Keratinocyte (primary cell): ENCODE measurements at regions not wholly inside any gene's neighbourhood (a gene's known extent, or its start where the extent isn't known, plus 50 kb on each side); places are given as distances from the start of the nearest gene placed in this dataset.

Experiments
- DNase-seq: peaks from one replicate; pipeline ENCODE4 v3.0.0-alpha.2; 2011; ENCODE audit warnings: low read depth, missing footprints, low spot score
- FAIRE-seq: peaks from 2 replicates; lab custom pipeline; 2011; peaks lifted over from hg19 to GRCh38; lab: Jason Lieb, UNC
- H2AFZ ChIP-seq: 2 replicates; pipeline ENCODE4 v1.6.0; 2012; ENCODE audit warnings: low read length, control low read depth, inconsistent platforms; ENCODE audit not compliant: control insufficient read depth
- H3K27ac ChIP-seq: 2 replicates; pipeline ENCODE4 v1.5.1; 2011; ENCODE audit warnings: low read length; ENCODE audit not compliant: control insufficient read depth, insufficient read depth
- H3K27me3 ChIP-seq: 3 replicates; pipeline ENCODE4 v1.6.0; 2011; ENCODE audit warnings: low read length; ENCODE audit not compliant: control insufficient read depth, insufficient read depth; ENCODE audit errors: extremely low read depth
- H3K36me3 ChIP-seq, 2 experiments: 2 replicates in 1 of 2; 3 replicates in 1 of 2; pipeline ENCODE4 v1.5.1; 2011; ENCODE audit warnings: low read length in 2 of 2, mild to moderate bottlenecking in 1 of 2; ENCODE audit not compliant: control insufficient read depth in 2 of 2, insufficient read depth in 2 of 2; ENCODE audit errors: extremely low read depth in 1 of 2
- H3K4me1 ChIP-seq: 3 replicates; pipeline ENCODE4 v1.5.1; 2011; ENCODE audit warnings: low read length; ENCODE audit not compliant: control insufficient read depth, insufficient read depth; ENCODE audit errors: extremely low read depth
- H3K4me2 ChIP-seq: 3 replicates; pipeline ENCODE4 v1.6.0; 2011; ENCODE audit warnings: low read depth, low read length; ENCODE audit not compliant: control insufficient read depth, insufficient read depth; ENCODE audit errors: extremely low read depth
- H3K4me3 ChIP-seq, 3 experiments: fragments of 200-600 bp in 1 of 3; sonication (generic) in 1 of 3; 2 replicates in 2 of 3; 3 replicates in 1 of 3; pipeline ENCODE4 v1.5.1; 2011 to 2016; ENCODE audit warnings: low read length in 3 of 3, mild to moderate bottlenecking in 3 of 3, control low read depth in 2 of 3, inconsistent platforms in 1 of 3, low read depth in 1 of 3, mixed read lengths in 1 of 3, mixed run types in 1 of 3, moderate library complexity in 1 of 3; ENCODE audit not compliant: control insufficient read depth in 2 of 3, insufficient read depth in 2 of 3; ENCODE audit errors: extremely low read depth in 1 of 3
- H3K79me2 ChIP-seq: 2 replicates; pipeline ENCODE4 v1.6.0; 2012; ENCODE audit warnings: low read length; ENCODE audit not compliant: control insufficient read depth, insufficient read depth
- H3K9ac ChIP-seq: 3 replicates; pipeline ENCODE4 v1.6.0; 2011; ENCODE audit warnings: low read length; ENCODE audit not compliant: control insufficient read depth, insufficient read depth; ENCODE audit errors: extremely low read depth
- H3K9me1 ChIP-seq: 3 replicates; pipeline ENCODE4 v1.6.0; 2011; ENCODE audit warnings: low read length; ENCODE audit not compliant: control insufficient read depth, insufficient read depth; ENCODE audit errors: extremely low read depth
- H3K9me3 ChIP-seq: 2 replicates; pipeline ENCODE4 v1.5.1; 2012; ENCODE audit warnings: low read depth, low read length; ENCODE audit not compliant: control insufficient read depth
- H4K20me1 ChIP-seq: 3 replicates; pipeline ENCODE4 v1.6.0; 2011; ENCODE audit warnings: low read length; ENCODE audit not compliant: control insufficient read depth, insufficient read depth; ENCODE audit errors: extremely low read depth
- EZH2 ChIP-seq: IDR thresholded peaks from one replicate; pipeline ENCODE4 v1.6.1; 2012; ENCODE audit warnings: inconsistent platforms, mild to moderate bottlenecking, low read length, moderate library complexity
- dilution Hi-C: fragments of 300-500 bp; cut with MboI; formaldehyde crosslinking; loops from one replicate; pipeline ENCODE4 v1.7.0; 2020; ENCODE audit warnings: low sequenced_read_pairs; ENCODE audit not compliant: extremely low pct_ligation_motif_present
- TF ChIP-seq, protein P1 (sequence below), 3 experiments: IDR thresholded peaks in 1 of 3; conservative IDR thresholded peaks in 1 of 3; optimal IDR thresholded peaks in 1 of 3; 2 replicates in 2 of 3; 3 replicates in 1 of 3; pipeline versions ENCODE3 to v1.5.1; 2011; ENCODE audit warnings: low read length in 3 of 3, mild to moderate bottlenecking in 3 of 3, moderate library complexity in 2 of 3, control low read depth in 1 of 3, inconsistent platforms in 1 of 3; ENCODE audit not compliant: insufficient read depth in 2 of 3; ENCODE audit errors: extremely low read depth in 1 of 3

DNA sequence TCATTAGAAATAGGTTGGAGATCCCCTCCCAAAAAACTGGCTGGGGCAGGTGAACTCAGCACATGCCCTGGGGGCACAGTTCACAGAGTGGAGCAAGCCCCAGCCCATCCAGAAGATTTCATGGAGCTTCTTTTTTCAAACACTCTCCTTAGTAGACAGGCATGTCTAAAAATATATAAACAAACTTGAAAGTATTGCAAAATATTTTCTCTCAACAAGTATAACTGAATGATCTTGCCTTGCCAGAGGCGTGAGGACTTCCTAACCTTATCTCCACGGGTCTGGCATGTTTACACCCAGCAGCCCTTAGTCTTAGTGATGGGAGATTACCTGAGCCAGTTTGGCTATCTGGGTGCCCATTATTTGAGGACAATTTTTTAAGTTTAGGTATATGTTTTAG is 107.1 kb downstream of the QRSL1 start:
- dilution Hi-C loops = no loop called here
- Histone ChIP-seq H2AFZ (peak overlapping the region; percentile 1), H3K27me3 (no peaks in the 10 kb centered on the region), H3K9ac (no peak overlapping the region), H3K27ac (no peak overlapping the region), H3K9me1 (no peaks in the 10 kb centered on the region), H3K4me1 (peaks cover 34% of the 10 kb centered on the region), H4K20me1 (no peaks in the 10 kb centered on the region), H3K36me3 (no peaks in the 10 kb centered on the region), H3K79me2 (no peaks in the 10 kb centered on the region), H3K9me3 (peaks cover 2% of the 10 kb centered on the region), H3K4me2 (peak overlapping the region; percentile 19), H3K4me3 (no peak overlapping the region)
- DNase-seq = no peak
- TF ChIP-seq, protein P1, sequence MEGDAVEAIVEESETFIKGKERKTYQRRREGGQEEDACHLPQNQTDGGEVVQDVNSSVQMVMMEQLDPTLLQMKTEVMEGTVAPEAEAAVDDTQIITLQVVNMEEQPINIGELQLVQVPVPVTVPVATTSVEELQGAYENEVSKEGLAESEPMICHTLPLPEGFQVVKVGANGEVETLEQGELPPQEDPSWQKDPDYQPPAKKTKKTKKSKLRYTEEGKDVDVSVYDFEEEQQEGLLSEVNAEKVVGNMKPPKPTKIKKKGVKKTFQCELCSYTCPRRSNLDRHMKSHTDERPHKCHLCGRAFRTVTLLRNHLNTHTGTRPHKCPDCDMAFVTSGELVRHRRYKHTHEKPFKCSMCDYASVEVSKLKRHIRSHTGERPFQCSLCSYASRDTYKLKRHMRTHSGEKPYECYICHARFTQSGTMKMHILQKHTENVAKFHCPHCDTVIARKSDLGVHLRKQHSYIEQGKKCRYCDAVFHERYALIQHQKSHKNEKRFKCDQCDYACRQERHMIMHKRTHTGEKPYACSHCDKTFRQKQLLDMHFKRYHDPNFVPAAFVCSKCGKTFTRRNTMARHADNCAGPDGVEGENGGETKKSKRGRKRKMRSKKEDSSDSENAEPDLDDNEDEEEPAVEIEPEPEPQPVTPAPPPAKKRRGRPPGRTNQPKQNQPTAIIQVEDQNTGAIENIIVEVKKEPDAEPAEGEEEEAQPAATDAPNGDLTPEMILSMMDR (optimal IDR thresholded peaks at IDR 0.05 in 1 of 3, IDR thresholded peaks at IDR 0.05 in 1 of 3, conservative IDR thresholded peaks at IDR 0.05 in 1 of 3; ENCODE audit: extremely low read depth in 1 of 3, insufficient read depth in 2 of 3, low read length in 3 of 3) = no peak
- no peak for TF ChIP-seq EZH2
- FAIRE-seq = no peak

- H3K9me1 ChIP-seq = no peaks in the 10 kb centered on the region
- H2AFZ ChIP-seq = no peak overlapping the region
- no peak for DNase-seq
- peaks cover 34% of the 10 kb centered on the region for H3K4me1 ChIP-seq
- FAIRE-seq = no peak
- H3K36me3 ChIP-seq = no peaks in the 10 kb centered on the region
- peaks cover 2% of the 10 kb centered on the region for H3K9me3 ChIP-seq
- dilution Hi-C loops = no loop called here
- no peaks in the 10 kb centered on the region for H3K79me2 ChIP-seq
- TF ChIP-seq, protein P1 (optimal IDR thresholded peaks at IDR 0.05 in 1 of 3, IDR thresholded peaks at IDR 0.05 in 1 of 3, conservative IDR thresholded peaks at IDR 0.05 in 1 of 3; ENCODE audit: extremely low read depth in 1 of 3, insufficient read depth in 2 of 3, low read length in 3 of 3) = no peak
- no peak for TF ChIP-seq EZH2
- H3K27me3 ChIP-seq = no peaks in the 10 kb centered on the region
- H3K27ac ChIP-seq = no peak overlapping the region
- H3K9ac ChIP-seq = no peak overlapping the region
- H4K20me1 ChIP-seq = no peaks in the 10 kb centered on the region
- H3K4me2 ChIP-seq = no peak overlapping the region
- H3K4me3 ChIP-seq = no peak overlapping the region
These were observed 106.5 kb downstream of the QRSL1 start for GRCh38 chr6:106735828-106736227.
